ENCODE measurements at regions not wholly inside any gene's neighbourhood (a gene's known extent, or its start where the extent isn't known, plus 50 kb on each side); places are given as distances from the start of the nearest gene placed in this dataset.

DNA sequence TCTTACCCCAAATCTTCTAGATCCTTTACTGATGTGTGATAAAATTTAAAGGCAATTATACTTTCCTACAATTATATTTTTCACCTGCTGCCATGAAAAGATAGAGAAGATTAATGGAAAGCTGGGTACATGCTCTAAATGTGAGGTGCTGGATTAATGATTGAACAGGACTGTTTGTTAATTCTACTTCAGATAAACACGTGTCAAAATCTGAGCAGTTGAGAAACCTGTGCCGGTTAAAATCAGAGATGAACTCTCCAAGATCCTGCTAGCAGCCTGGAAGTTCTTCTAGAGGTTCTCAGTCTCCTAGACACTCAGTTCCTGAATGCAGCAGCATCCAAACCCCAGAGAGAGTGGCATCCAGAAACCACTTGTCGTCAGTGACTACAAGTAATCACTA lies 69.2 kb downstream of the INHBA start:
- ATAC-seq: no peak

DNA sequence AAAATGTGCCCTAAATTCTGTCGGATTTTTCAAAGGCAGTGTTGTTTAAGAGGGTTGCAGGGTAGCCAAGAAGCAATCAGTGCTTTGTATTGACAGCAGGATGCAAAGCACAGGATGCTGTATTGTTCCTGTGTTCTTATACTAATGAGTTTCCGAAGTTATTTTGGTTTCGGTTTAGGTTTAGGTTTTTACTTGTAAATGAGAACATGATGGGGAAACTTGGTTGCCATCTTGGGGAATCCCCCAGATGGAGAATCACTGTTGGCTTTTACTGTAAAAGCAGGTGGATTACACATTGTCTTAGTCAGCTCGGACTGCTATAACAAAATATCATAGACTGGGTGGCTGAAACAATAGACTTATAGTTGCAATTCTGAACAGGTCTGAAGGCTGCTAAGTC lies 72.1 kb downstream of the INHBA start:
- ATAC-seq: peak; percentile 54

GRCh38 chr7:41629711-41630111 lies 73.2 kb downstream of the INHBA start:
- no peak for ATAC-seq

GRCh38 chr7:41628901-41629300 lies 74.0 kb downstream of the INHBA start:
- peak; percentile 46 to 71 for ATAC-seq

- no peak for ATAC-seq
Observed at GRCh38 chr7:41627645-41628298, 75.1 kb downstream of the INHBA start.

DNA sequence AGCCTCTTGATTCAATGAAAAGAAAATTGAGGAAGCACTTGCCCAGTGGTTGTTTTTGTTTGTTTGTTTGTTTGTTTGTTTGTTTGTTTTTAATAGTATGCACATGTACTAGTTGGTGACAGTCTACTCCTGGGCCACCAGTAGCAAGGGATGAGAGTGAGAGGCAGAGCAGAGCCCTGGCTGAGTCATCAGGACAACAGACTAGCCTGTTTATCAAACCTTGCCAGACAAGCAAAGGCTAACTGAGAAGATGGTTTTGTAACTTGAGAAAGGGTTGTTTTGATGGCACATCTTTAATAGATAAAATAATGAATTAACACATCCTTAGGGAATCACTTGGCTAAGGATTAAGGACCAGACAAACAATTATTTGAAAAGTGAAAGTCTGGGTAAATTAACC lies 78.1 kb downstream of the INHBA start:
- ATAC-seq: no peak

DNA sequence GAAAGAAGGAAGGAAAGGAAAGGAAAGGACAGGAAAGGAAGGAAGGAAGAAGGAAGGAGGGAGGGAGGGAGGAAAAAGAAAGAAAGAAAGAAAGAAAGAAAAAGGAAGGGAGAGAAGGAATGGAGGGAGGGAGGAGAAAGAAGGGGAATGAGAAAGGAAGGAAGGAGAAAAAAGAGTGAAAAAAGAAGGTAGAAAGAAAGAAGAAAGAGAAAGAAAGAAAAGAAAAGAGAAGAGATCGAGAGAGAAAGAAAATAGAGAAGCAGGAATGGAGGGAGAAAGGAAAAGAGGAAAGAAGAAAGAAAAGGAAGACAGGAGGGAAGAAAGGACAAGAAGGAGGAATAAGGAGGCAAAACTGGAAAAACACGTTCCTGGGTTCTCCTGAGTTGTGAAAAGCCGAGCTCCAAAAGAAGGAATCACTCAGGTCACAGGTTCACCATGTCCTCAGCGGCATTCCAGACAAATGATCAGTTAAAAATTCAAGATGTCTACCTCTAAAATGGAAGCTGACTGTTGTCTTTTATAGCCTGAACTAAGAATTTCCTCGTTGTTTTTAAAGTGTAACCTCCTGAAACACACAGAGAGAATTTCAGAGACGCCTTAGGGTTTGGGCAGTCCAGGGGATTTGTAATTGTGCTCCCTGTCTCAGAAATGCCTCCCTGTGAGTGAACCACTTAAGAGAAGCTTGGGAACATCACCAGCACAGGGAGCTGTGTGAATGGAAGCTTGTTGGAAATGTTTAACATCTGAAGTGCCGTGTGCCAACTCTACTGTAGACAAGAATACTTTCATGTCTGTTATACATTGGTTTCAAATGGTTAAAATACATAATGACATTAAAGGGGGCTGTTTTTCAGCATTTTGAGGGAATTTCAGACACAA lies 80.7 kb downstream of the INHBA start:
- ATAC-seq: no peak

GRCh38 chr7:41617987-41618386 lies 84.9 kb downstream of the INHBA start:
- no peak for ATAC-seq

GRCh38 chr7:41612798-41613197 lies 90.1 kb downstream of the INHBA start:
- no peak for ATAC-seq

DNA sequence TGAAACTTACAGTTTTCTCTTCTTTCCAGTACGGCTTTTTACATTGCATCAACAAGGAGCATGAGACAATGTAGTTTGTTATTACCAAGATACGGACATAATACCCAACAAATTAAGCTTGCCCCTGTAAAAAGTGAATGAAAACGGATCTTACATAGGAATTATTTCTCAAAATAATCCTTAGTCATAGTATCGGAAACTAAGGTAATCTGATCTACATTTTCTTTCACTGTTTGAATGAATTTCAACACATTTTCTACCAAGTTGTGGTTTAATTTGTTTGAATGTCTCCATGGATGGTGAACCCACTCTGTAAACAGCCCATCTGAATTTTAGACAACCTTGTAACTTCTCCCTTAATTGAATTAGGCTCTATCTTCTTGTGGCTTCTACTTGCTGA lies 90.5 kb downstream of the INHBA start:
- ATAC-seq: no peak

DNA sequence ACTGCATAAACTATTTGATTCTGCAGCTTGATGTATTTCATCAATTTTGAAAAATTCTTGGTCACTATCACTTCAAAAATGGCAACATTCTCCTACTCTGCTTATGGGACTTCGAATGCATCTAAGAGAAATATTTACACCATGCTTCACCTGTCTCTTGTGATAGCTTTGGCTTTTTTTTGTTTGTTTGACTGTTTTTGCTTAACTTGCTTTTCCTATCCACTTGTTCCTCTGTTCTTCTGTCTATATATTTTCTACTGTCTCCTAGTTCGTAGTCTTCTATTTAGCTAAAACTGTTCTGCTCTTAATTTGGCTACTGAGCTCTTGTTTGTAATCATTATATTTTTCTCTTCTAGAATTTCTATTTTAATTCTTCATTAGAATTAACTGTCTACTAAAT lies 94.4 kb downstream of the INHBA start:
- ATAC-seq: no peak

DNA sequence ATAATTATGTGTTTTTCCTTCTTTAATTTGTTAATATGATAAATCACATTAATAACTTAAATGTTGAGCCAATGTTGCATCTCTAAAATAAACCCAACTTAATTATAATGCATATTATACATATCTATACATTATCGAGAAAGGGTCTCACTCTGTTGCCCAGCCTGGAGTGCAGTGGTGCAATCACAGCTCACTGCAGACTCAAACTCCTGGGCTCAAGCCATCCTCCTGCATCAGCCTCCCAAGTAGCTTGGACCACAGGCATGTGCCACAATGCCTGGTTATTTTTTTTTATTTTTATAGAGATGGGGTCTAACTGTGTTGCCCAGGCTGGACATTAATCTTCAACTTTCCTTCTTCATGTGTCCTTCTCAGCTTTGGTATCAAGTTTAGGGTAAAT lies 98.9 kb downstream of the INHBA start:
- ATAC-seq: no peak

DNA sequence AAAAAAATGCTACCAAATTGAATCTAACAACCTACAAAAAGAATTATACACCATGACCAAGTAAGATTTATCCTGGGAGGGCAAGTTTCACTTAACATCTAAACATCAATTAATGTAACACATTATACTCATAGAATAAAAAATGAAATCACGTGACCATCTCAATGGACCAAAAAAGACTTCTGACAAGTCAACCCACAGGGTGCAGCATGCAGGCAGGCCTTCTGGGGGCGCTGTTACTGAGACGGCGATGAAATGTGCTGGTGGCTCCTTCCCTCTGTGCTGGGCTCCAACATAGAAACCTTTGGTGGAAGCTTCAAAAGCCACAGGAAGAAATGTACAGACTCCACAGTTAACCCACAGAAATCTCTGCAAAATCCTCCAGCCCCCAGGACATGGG lies 103.1 kb downstream of the INHBA start:
- no peak for ATAC-seq

DNA sequence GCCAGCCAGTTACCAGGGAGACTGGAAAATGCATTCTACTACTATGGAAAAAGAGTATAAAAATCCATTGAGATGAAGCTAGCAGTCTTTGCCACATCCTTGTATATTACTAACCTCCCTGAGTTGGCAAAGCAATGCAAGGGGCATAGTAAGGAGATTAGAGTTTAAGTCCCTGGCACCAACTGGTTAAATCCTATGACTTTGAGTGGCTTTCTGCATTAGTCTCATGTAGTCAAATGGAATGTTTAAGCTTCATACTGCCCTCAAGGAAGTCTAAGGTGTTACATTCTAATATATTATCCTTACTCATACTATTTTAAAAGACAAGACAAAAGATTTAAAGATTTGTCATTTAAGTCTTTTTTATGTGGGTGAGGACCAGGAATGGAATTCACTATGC lies 110.1 kb downstream of the INHBA start:
- ATAC-seq: no peak

- no peak for ATAC-seq
Observed at GRCh38 chr7:41592236-41592635, 110.7 kb downstream of the INHBA start.

- ATAC-seq: no peak
Observed at GRCh38 chr7:41590986-41591385, 111.9 kb downstream of the INHBA start.

GRCh38 chr7:41588341-41588740 lies 114.5 kb downstream of the INHBA start:
- no peak for ATAC-seq

DNA sequence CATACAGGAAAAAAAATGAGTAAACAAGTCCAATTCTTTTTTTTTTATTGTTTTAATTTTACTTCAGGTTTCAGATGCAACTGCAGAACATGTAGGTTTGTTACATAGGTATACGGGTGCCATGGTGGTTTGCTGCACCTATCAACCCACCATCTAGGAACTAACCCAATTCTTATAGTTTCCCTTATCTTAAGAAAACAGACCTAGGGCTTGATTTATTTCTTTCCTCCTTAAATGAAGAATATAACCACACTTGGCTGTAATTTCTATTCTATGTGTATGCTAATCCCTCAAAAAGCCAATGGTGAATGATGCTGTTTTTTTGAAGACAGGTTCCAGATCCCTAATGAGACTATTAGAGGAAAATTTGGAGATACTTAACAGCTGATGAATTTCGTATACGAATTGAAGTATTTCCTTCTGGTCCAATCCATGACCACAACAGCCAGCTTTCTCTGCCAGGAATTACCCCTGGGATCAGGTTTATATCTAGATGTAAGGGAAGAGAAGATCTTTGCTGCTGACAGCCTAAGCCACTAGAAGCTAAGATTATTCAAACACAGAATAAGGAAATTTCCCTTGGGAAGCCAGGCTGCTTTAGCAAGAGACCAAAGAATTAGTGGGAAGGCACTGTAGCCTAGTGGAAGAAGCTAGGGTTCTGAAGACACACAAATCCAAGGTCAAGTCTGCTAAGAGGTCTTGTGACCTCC lies 115.8 kb downstream of the INHBA start:
- no peak for ATAC-seq

- ATAC-seq: no peak
Observed at GRCh38 chr7:41584746-41585145, 118.1 kb downstream of the INHBA start.

DNA sequence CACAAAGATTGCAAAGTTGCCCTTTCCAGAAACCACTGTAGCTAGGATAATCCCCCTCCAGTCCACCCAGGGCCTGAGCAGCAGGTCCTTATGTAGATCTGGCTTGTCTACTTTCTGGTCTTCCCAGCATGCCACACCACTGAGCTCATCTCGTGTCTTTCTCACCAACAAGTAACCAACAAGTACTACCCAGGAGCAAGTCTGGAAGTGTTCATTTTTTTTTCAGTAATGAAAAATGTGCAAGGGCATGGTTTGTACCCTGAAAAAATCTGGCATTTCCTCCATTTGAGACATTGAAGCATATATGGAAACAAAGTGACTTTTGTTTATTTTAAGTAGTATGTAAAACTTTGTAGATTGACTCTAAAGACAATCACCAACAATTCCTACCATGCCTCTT lies 120.8 kb downstream of the INHBA start:
- no peak for ATAC-seq

- ATAC-seq: no peak
Observed at GRCh38 chr7:41581041-41581440, 121.8 kb downstream of the INHBA start.

GRCh38 chr7:41579961-41580935 lies 122.6 kb downstream of the INHBA start:
- no peak for ATAC-seq

GRCh38 chr7:41578700-41579099 lies 124.2 kb downstream of the INHBA start:
- ATAC-seq: no peak

All from activated CD4-positive, CD25-positive, alpha-beta regulatory T cell treated with anti-CD3 and anti-CD28 coated beads, Interleukin-2, amount 50 U/mL, for 24 hours (primary cell).